ENCODE measurements at regions not wholly inside any gene's neighbourhood (a gene's known extent, or its start where the extent isn't known, plus 50 kb on each side); places are given as distances from the start of the nearest gene placed in this dataset.

GRCh38 chr21:43321111-43321510 lies 105.8 kb downstream of the SIK1 start:
- H3K36me3 ChIP-seq (replicated peaks; ENCODE audit: low read depth, low read length) = no peaks in the 10 kb centered on the region
- no peak overlapping the region for H3K4me3 ChIP-seq (ENCODE audit: low read length)
- no peak overlapping the region for H2AFZ ChIP-seq (ENCODE audit: low read depth, low read length)
- no peaks in the 10 kb centered on the region for H4K20me1 ChIP-seq (ENCODE audit: insufficient read depth, low read length)
- TF ChIP-seq EZH2phosphoT487 (IDR thresholded peaks at IDR 0.05; ENCODE audit: low read depth) = no peak
- TF ChIP-seq, protein P1, sequence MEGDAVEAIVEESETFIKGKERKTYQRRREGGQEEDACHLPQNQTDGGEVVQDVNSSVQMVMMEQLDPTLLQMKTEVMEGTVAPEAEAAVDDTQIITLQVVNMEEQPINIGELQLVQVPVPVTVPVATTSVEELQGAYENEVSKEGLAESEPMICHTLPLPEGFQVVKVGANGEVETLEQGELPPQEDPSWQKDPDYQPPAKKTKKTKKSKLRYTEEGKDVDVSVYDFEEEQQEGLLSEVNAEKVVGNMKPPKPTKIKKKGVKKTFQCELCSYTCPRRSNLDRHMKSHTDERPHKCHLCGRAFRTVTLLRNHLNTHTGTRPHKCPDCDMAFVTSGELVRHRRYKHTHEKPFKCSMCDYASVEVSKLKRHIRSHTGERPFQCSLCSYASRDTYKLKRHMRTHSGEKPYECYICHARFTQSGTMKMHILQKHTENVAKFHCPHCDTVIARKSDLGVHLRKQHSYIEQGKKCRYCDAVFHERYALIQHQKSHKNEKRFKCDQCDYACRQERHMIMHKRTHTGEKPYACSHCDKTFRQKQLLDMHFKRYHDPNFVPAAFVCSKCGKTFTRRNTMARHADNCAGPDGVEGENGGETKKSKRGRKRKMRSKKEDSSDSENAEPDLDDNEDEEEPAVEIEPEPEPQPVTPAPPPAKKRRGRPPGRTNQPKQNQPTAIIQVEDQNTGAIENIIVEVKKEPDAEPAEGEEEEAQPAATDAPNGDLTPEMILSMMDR (IDR thresholded peaks at IDR 0.05; ENCODE audit: low read depth, low read length) = no peak
- H3K4me1 ChIP-seq (ENCODE audit: low read length) = peaks cover 22% of the 10 kb centered on the region
- H3K4me2 ChIP-seq (ENCODE audit: low read length) = no peak overlapping the region
- H3K79me2 ChIP-seq (ENCODE audit: low read length) = no peaks in the 10 kb centered on the region
- H3K9ac ChIP-seq (ENCODE audit: low read length) = no peak overlapping the region
- no peaks in the 10 kb centered on the region; the same call in 1 of the 2 replicates for H3K27me3 ChIP-seq (ENCODE audit: low read depth, low read length)
- peaks cover 5% of the 10 kb centered on the region; the same call in 1 of the 2 replicates for H3K9me3 ChIP-seq (ENCODE audit: insufficient read depth, low read length)
- H3K27ac ChIP-seq (ENCODE audit: low read length) = no peak overlapping the region

- Histone ChIP-seq H3K36me3 (replicated peaks; ENCODE audit: low read depth, low read length) (no peaks in the 10 kb centered on the region), H3K27me3 (ENCODE audit: low read depth, low read length) (no peaks in the 10 kb centered on the region; the same call in 1 of the 2 replicates), H3K9ac (ENCODE audit: low read length) (no peak overlapping the region), H3K27ac (ENCODE audit: low read length) (no peak overlapping the region), H3K4me2 (ENCODE audit: low read length) (no peak overlapping the region), H3K4me1 (ENCODE audit: low read length) (peaks cover 16% of the 10 kb centered on the region), H3K4me3 (ENCODE audit: low read length) (no peak overlapping the region), H3K9me3 (ENCODE audit: insufficient read depth, low read length) (peaks cover 5% of the 10 kb centered on the region; the same call in 1 of the 2 replicates), H3K79me2 (ENCODE audit: low read length) (no peaks in the 10 kb centered on the region), H4K20me1 (ENCODE audit: insufficient read depth, low read length) (no peaks in the 10 kb centered on the region), H2AFZ (ENCODE audit: low read depth, low read length) (no peak overlapping the region)
- TF ChIP-seq, protein P1 (IDR thresholded peaks at IDR 0.05; ENCODE audit: low read depth, low read length) = no peak
Observed at GRCh38 chr21:43320526-43320925, 106.4 kb downstream of the SIK1 start.

DNA sequence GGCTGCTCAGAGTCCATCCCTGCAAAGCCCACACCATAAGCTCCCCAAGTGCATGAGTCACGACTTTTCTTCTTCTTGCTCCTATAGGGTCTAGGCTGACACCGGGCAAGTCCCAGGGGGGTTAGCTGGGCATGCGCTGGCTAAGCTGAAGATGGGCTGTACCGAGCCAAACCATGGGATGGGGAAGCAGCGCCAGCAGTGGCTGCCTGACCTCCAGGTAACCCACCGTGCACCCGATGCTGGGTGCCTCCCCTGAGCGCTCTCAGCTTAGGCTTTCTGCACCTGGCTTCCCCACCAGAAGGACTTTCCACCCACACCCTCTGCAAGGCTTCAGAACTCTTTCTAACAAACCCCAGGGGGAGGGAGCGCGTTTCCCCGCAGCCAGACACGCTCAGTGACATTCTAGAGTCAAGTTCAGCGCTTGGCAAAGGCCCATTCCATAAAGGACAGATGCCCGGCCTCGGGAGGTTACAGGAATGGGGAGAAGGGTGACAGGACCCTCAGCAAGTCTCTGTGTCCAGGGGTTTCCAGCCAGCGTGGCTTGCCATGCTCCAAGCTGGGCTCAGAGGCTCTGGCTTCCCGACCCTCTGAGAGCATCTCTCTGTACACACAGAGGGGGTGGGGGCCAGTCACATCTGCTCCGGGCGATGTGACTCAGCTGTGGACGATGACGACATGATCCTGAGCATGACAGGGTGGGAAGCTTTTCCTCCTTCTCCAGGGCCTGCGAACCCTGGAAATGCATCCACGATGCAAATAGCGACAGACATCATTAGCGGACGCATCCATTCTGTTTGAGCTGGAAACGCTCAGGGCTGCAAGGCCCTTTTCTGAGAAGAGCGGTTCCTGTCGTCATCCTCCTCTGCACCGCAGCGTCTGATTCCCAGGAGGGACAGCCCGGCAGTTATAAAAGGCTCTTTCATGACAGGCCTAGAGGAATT lies 107.8 kb downstream of the SIK1 start:
- H3K79me2 ChIP-seq (ENCODE audit: low read length) = no peaks in the 10 kb centered on the region
- H3K27me3 ChIP-seq (ENCODE audit: low read depth, low read length) = no peaks in the 10 kb centered on the region; the same call in 1 of the 2 replicates
- H3K27ac ChIP-seq (ENCODE audit: low read length) = no peak overlapping the region
- peaks cover 15% of the 10 kb centered on the region for H3K4me1 ChIP-seq (ENCODE audit: low read length)
- no peak overlapping the region for H3K9ac ChIP-seq (ENCODE audit: low read length)
- H3K9me3 ChIP-seq (ENCODE audit: insufficient read depth, low read length) = peaks cover 5% of the 10 kb centered on the region; the same call in 1 of the 2 replicates
- peak overlapping the region; percentile 43 for H3K4me2 ChIP-seq (ENCODE audit: low read length)
- H2AFZ ChIP-seq (ENCODE audit: low read depth, low read length) = no peak overlapping the region
- no peaks in the 10 kb centered on the region for H3K36me3 ChIP-seq (replicated peaks; ENCODE audit: low read depth, low read length)
- H4K20me1 ChIP-seq (ENCODE audit: insufficient read depth, low read length) = no peaks in the 10 kb centered on the region
- H3K4me3 ChIP-seq (ENCODE audit: low read length) = peak overlapping the region; percentile 14; the same call in 1 of the 2 replicates
- TF ChIP-seq, protein P1 (IDR thresholded peaks at IDR 0.05; ENCODE audit: low read depth, low read length) = no peak
- TF ChIP-seq EZH2phosphoT487 (IDR thresholded peaks at IDR 0.05; ENCODE audit: low read depth) = no peak

DNA sequence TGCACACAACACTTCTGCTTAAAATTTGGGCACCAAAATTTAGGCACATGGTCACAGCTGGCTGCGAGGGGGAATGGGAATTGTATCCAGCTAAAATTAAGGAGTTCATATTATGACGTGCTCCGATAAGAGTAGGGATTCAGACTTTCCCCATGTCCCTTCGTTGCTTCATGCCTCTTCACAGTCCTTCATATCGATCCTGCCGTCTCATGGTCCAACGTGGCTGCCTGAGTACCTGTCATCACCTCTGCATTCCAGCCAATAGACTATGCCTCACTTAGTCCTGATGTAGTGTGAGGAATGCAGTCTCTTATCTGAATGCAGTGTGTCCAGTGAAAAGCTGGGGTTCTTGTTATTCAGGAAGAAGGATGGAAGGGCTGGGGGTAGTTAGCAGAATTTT lies 108.6 kb downstream of the SIK1 start:
- Histone ChIP-seq H3K27ac (ENCODE audit: low read length) (no peak overlapping the region), H4K20me1 (ENCODE audit: insufficient read depth, low read length) (no peaks in the 10 kb centered on the region), H3K27me3 (ENCODE audit: low read depth, low read length) (no peaks in the 10 kb centered on the region; the same call in 1 of the 2 replicates), H3K9ac (ENCODE audit: low read length) (no peak overlapping the region), H3K36me3 (replicated peaks; ENCODE audit: low read depth, low read length) (no peaks in the 10 kb centered on the region), H3K4me1 (ENCODE audit: low read length) (peaks cover 22% of the 10 kb centered on the region), H3K79me2 (ENCODE audit: low read length) (no peaks in the 10 kb centered on the region), H3K4me2 (ENCODE audit: low read length) (peak overlapping the region; percentile 43), H3K4me3 (ENCODE audit: low read length) (peak overlapping the region; percentile 14; the same call in 1 of the 2 replicates), H3K9me3 (ENCODE audit: insufficient read depth, low read length) (peaks cover 5% of the 10 kb centered on the region; the same call in 1 of the 2 replicates), H2AFZ (ENCODE audit: low read depth, low read length) (no peak overlapping the region)
- TF ChIP-seq EZH2phosphoT487 (IDR thresholded peaks at IDR 0.05; ENCODE audit: low read depth) = no peak
- TF ChIP-seq, protein P1 (IDR thresholded peaks at IDR 0.05; ENCODE audit: low read depth, low read length) = no peak
